ENCODE measurements at regions not wholly inside any gene's neighbourhood (a gene's known extent, or its start where the extent isn't known, plus 50 kb on each side); places are given as distances from the start of the nearest gene placed in this dataset.

GRCh38 chr10:4102802-4103344 lies 317.9 kb upstream of the KLF6 start:
- TF ChIP-seq HOXC10 (CRISPR knock-in tag; IDR thresholded peaks at IDR 0.05), result no peak
- no peak for TF ChIP-seq ZNF791 (tag by site-specific recombination; IDR thresholded peaks at IDR 0.05)
- no peak for TF ChIP-seq OSR2 (tag by site-specific recombination; IDR thresholded peaks at IDR 0.05)
- TF ChIP-seq HIC1 (tag by site-specific recombination; IDR thresholded peaks at IDR 0.05), result no peak
- no peak for TF ChIP-seq ZBTB10 (tag by site-specific recombination; IDR thresholded peaks at IDR 0.05)
- TF ChIP-seq ZSCAN30 (tag by site-specific recombination; IDR thresholded peaks at IDR 0.05), result no peak
- TF ChIP-seq PRDM10 (tag by site-specific recombination; IDR thresholded peaks at IDR 0.05), result no peak
- no peak for TF ChIP-seq ZNF311 (tag by site-specific recombination; IDR thresholded peaks at IDR 0.05; ENCODE audit: borderline replicate concordance)
- TF ChIP-seq ZNF26 (tag by site-specific recombination; IDR thresholded peaks at IDR 0.05), result no peak
- TF ChIP-seq MZF1 (tag by site-specific recombination; IDR thresholded peaks at IDR 0.05; ENCODE audit: borderline replicate concordance), result no peak
- TF ChIP-seq ZNF184 (tag by site-specific recombination; IDR thresholded peaks at IDR 0.05), result no peak
- H3K4me3 ChIP-seq (ENCODE audit: low read depth, low read length), result no peak overlapping the region
- ChIA-PET CTCF (interaction anchor here (0.6 to 0.7 kb wide), 2 partner anchors 9 to 25 kb away, joined by 3 read pairs; no protein-coding TSS in a partner anchor), POLR2A (no interaction called here)
- H3K9me3 ChIP-seq (ENCODE audit: control insufficient read depth, insufficient read depth, low read depth, low read length), result no peaks in the 10 kb centered on the region
- H3K36me3 ChIP-seq (ENCODE audit: control insufficient read depth in 2 of 2, insufficient read depth in 1 of 2, low read length in 2 of 2), result no peaks in the 10 kb centered on the region
- H3K4me1 ChIP-seq (ENCODE audit: control insufficient read depth, insufficient read depth, low read length), result peaks cover 2% of the 10 kb centered on the region
- no peak overlapping the region for H3K27ac ChIP-seq (ENCODE audit: extremely low read depth, low read depth, low read length)

- no peaks in the 10 kb centered on the region for H3K36me3 ChIP-seq (ENCODE audit: control insufficient read depth in 2 of 2, insufficient read depth in 1 of 2, low read length in 2 of 2)
- no peaks in the 10 kb centered on the region for H3K9me3 ChIP-seq (ENCODE audit: control insufficient read depth, insufficient read depth, low read depth, low read length)
- ChIA-PET POLR2A (no interaction called here), CTCF (interaction anchor here (0.7 kb wide), 1 partner anchor 8 kb away, joined by 3 read pairs; no protein-coding TSS in a partner anchor)
- no peak overlapping the region for H3K27ac ChIP-seq (ENCODE audit: extremely low read depth, low read depth, low read length)
- H3K4me1 ChIP-seq (ENCODE audit: control insufficient read depth, insufficient read depth, low read length), result peaks cover 2% of the 10 kb centered on the region
- H3K4me3 ChIP-seq (ENCODE audit: low read depth, low read length), result no peak overlapping the region
- TF ChIP-seq ZNF645 (tag by site-specific recombination; IDR thresholded peaks at IDR 0.05) (no peak), EGR2 (tag by site-specific recombination; IDR thresholded peaks at IDR 0.05; ENCODE audit: low read depth) (no peak), ZNF585B (tag by site-specific recombination; IDR thresholded peaks at IDR 0.05) (no peak)
These were observed 317.1 kb upstream of the KLF6 start for GRCh38 chr10:4101918-4102654.
